ENCODE measurements at regions not wholly inside any gene's neighbourhood (a gene's known extent, or its start where the extent isn't known, plus 50 kb on each side); places are given as distances from the start of the nearest gene placed in this dataset.

GRCh38 chr6:109239160-109239559 lies 143.1 kb downstream of the CD164 start:
- TF ChIP-seq CTCF (IDR thresholded peaks at IDR 0.05) (no peak), POLR2A (IDR thresholded peaks at IDR 0.05) (no peak)

All from lower leg skin (tissue), 3 donors.